SK-N-SH (cell line): ENCODE measurements at regions not wholly inside any gene's neighbourhood (a gene's known extent, or its start where the extent isn't known, plus 50 kb on each side); places are given as distances from the start of the nearest gene placed in this dataset.

Experiments used
- CTCF ChIA-PET: fragments of 300-600, 350-600 bp; formaldehyde crosslinking; extraction: SDS; loops from one replicate; lab custom pipeline; 2021; lab: Yijun Ruan, JAX
- POLR2A ChIA-PET: fragments of 350-600 bp; sonication (Branson Sonifier 250); formaldehyde crosslinking; extraction: SDS; loops from one replicate; lab custom pipeline; 2020; ENCODE audit warnings: antibody characterized with exemption, inconsistent platforms; lab: Yijun Ruan, JAX
- DNase-seq: peaks from one replicate; pipeline ENCODE4 v3.0.0; 2012
- H2AFZ ChIP-seq: fragments of 200-600 bp; sonication (generic); 2 replicates; pipeline ENCODE4 v1.8.1; 2016; ENCODE audit warnings: antibody characterized with exemption, mild to moderate bottlenecking, low read depth
- H3F3A ChIP-seq: fragments of 200-600 bp; sonication (generic); replicated peaks from 2 replicates; pipeline ENCODE3; 2016; ENCODE audit warnings: antibody characterized with exemption, mild to moderate bottlenecking; ENCODE audit not compliant: insufficient read depth
- H3K27ac ChIP-seq, 2 experiments: fragments of 200-500 bp in 1 of 2; fragments of 200-600 bp in 1 of 2; sonication (Bioruptor generic) in 1 of 2; sonication (generic), shearing (Covaris generic) in 1 of 2; 2 replicates each; pipeline versions ENCODE4 v1.5.1 to v1.6.1; 2014 to 2016; ENCODE audit warnings: low read depth in 2 of 2, inconsistent platforms in 1 of 2, low read length in 1 of 2, mild to moderate bottlenecking in 1 of 2, mixed read lengths in 1 of 2
- H3K27me3 ChIP-seq: fragments of 200-600 bp; sonication (generic), shearing (Covaris generic); 2 replicates; pipeline ENCODE4 v1.6.1; 2016; ENCODE audit warnings: mixed run types; ENCODE audit not compliant: insufficient read depth
- H3K36me3 ChIP-seq, 2 experiments: fragments of 200-500 bp in 1 of 2; fragments of 200-600 bp in 1 of 2; sonication (Bioruptor generic) in 1 of 2; sonication (generic) in 1 of 2; replicated peaks in 1 of 2; 2 replicates each; pipeline versions ENCODE3 to v1.5.1; 2014 to 2016; ENCODE audit warnings: low read length in 1 of 2, mild to moderate bottlenecking in 1 of 2; ENCODE audit not compliant: insufficient read depth in 2 of 2, control insufficient read depth in 1 of 2
- H3K4me1 ChIP-seq, 2 experiments: fragments of 200-500 bp in 1 of 2; fragments of 200-600 bp in 1 of 2; sonication (Bioruptor generic) in 1 of 2; sonication (generic), shearing (Covaris generic) in 1 of 2; 2 replicates each; pipeline versions ENCODE4 v1.5.1 to v1.6.1; 2014 to 2016; ENCODE audit warnings: low read depth in 1 of 2, low read length in 1 of 2, mixed run types in 1 of 2; ENCODE audit not compliant: insufficient read depth in 2 of 2, control insufficient read depth in 1 of 2
- H3K4me2 ChIP-seq: fragments of 200-600 bp; sonication (generic), shearing (Covaris generic); 2 replicates; pipeline ENCODE4 v1.6.1; 2017; ENCODE audit warnings: mixed run types
- H3K4me3 ChIP-seq, 2 experiments: fragments of 200-500 bp in 1 of 2; fragments of 200-600 bp in 1 of 2; sonication (Bioruptor generic) in 1 of 2; sonication (generic), shearing (Covaris generic) in 1 of 2; 2 replicates each; pipeline versions ENCODE4 v1.5.1 to v1.8.1; 2014 to 2016; ENCODE audit warnings: low read depth in 2 of 2, inconsistent platforms in 1 of 2, low read length in 1 of 2, mild to moderate bottlenecking in 1 of 2, mixed read lengths in 1 of 2, moderate library complexity in 1 of 2
- H3K79me2 ChIP-seq: fragments of 200-600 bp; sonication (generic); 2 replicates; pipeline ENCODE4 v1.8.1; 2017; ENCODE audit warnings: mild to moderate bottlenecking; ENCODE audit not compliant: insufficient read depth
- H3K9ac ChIP-seq: fragments of 200-600 bp; sonication (generic); 2 replicates; pipeline ENCODE4 v1.6.1; 2017; ENCODE audit warnings: mixed run types
- H3K9me2 ChIP-seq: fragments of 200-600 bp; sonication (generic); 2 replicates; pipeline ENCODE4 v1.6.1; 2017; ENCODE audit warnings: mixed run types
- H3K9me3 ChIP-seq: fragments of 200-600 bp; sonication (generic); 2 replicates; pipeline ENCODE4 v1.6.1; 2017; ENCODE audit warnings: mixed run types, mild to moderate bottlenecking, moderate library complexity
- H4K20me1 ChIP-seq: fragments of 200-600 bp; sonication (generic); 2 replicates; pipeline ENCODE4 v1.6.1; 2017; ENCODE audit warnings: mild to moderate bottlenecking, mixed run types; ENCODE audit not compliant: insufficient read depth
- CHD2 ChIP-seq: fragments of 150-350 bp; IDR thresholded peaks from 2 replicates; pipeline ENCODE4 v1.6.1; 2018; ENCODE audit warnings: low read length; ENCODE audit not compliant: partially characterized antibody
- ELF1 ChIP-seq: IDR thresholded peaks from 2 replicates; pipeline ENCODE4 v1.4.0; 2012
- EZH2phosphoT487 ChIP-seq: fragments of 200-600 bp; sonication (generic); IDR thresholded peaks from 2 replicates; pipeline ENCODE4 v1.6.1; 2017; ENCODE audit warnings: low read depth, mixed run types, mild to moderate bottlenecking, antibody characterized with exemption, moderate library complexity, borderline replicate concordance
- NFIC ChIP-seq: IDR thresholded peaks from 2 replicates; pipeline ENCODE4 v1.4.0; 2012; ENCODE audit warnings: borderline replicate concordance
- NRF1 ChIP-seq: IDR thresholded peaks from 2 replicates; pipeline ENCODE4 v1.6.1; 2012; ENCODE audit warnings: low read depth, mild to moderate bottlenecking, low read length
- POLR2AphosphoS5 ChIP-seq: IDR thresholded peaks from 2 replicates; pipeline ENCODE4 v1.6.1; 2012; ENCODE audit warnings: low read depth, low read length
- RXRA ChIP-seq: IDR thresholded peaks from 2 replicates; pipeline ENCODE4 v1.4.0; 2012; ENCODE audit warnings: low read depth, mild to moderate bottlenecking, borderline replicate concordance
- SIN3A ChIP-seq: IDR thresholded peaks from 2 replicates; pipeline ENCODE4 v1.6.1; 2012; ENCODE audit warnings: low read depth, mild to moderate bottlenecking, low read length, moderate library complexity, borderline replicate concordance
- TCF12 ChIP-seq: IDR thresholded peaks from 2 replicates; pipeline ENCODE4 v1.4.0; 2012
- TEAD4 ChIP-seq: IDR thresholded peaks from 2 replicates; pipeline ENCODE4 v1.4.0; 2012; ENCODE audit warnings: mild to moderate bottlenecking, borderline replicate concordance; ENCODE audit not compliant: insufficient read depth
- YY1 ChIP-seq: IDR thresholded peaks from 2 replicates; pipeline ENCODE4 v1.4.0; 2012; ENCODE audit warnings: low read depth, mild to moderate bottlenecking
- WGBS: methylation state at CpG from one replicate; pipeline ENCODE4 v1.1.6; 2017; ENCODE audit warnings: low lambda C conversion rate; 5-methylcytosine and 5-hydroxymethylcytosine counted together
- TF ChIP-seq, protein P1 (sequence below): fragments of 200-600 bp; sonication (generic); IDR thresholded peaks from 2 replicates; pipeline ENCODE4 v1.6.1; 2017; ENCODE audit warnings: antibody characterized with exemption, mild to moderate bottlenecking, moderate library complexity
- TF ChIP-seq, protein P2 (sequence below): IDR thresholded peaks from 2 replicates; pipeline ENCODE4 v1.4.0; 2012; ENCODE audit warnings: low read depth, borderline replicate concordance
- TF ChIP-seq, protein P3 (sequence below): IDR thresholded peaks from 2 replicates; pipeline ENCODE4 v1.6.1; 2012; ENCODE audit warnings: mild to moderate bottlenecking, low read depth, low read length, moderate library complexity

GRCh38 chr10:131575877-131576276 lies 264.4 kb upstream of the TCERG1L start:
- Histone ChIP-seq H3K27ac (no peak overlapping the region), H3K27me3 (no peaks in the 10 kb centered on the region), H3K4me1 (no peaks in the 10 kb centered on the region), H3K9me2 (no peaks in the 10 kb centered on the region), H3K9ac (no peak overlapping the region), H3K4me3 (no peak overlapping the region), H3K79me2 (no peaks in the 10 kb centered on the region), H3K4me2 (no peak overlapping the region), H3F3A (no peaks in the 10 kb centered on the region), H3K36me3 (no peaks in the 10 kb centered on the region), H4K20me1 (no peaks in the 10 kb centered on the region)
- DNase-seq = no peak
- ChIA-PET CTCF (no interaction called here), POLR2A (no interaction called here)
- 50% methylated on average over 4 of the region's 4 CpGs for whole genome bisulfite sequencing
- TF ChIP-seq NRF1 (no peak), ELF1 (no peak), CHD2 (no peak), YY1 (no peak), RXRA (no peak), TCF12 (no peak), SIN3A (no peak), EZH2phosphoT487 (no peak), TEAD4 (no peak), POLR2AphosphoS5 (no peak), NFIC (no peak)
- TF ChIP-seq, protein P1, sequence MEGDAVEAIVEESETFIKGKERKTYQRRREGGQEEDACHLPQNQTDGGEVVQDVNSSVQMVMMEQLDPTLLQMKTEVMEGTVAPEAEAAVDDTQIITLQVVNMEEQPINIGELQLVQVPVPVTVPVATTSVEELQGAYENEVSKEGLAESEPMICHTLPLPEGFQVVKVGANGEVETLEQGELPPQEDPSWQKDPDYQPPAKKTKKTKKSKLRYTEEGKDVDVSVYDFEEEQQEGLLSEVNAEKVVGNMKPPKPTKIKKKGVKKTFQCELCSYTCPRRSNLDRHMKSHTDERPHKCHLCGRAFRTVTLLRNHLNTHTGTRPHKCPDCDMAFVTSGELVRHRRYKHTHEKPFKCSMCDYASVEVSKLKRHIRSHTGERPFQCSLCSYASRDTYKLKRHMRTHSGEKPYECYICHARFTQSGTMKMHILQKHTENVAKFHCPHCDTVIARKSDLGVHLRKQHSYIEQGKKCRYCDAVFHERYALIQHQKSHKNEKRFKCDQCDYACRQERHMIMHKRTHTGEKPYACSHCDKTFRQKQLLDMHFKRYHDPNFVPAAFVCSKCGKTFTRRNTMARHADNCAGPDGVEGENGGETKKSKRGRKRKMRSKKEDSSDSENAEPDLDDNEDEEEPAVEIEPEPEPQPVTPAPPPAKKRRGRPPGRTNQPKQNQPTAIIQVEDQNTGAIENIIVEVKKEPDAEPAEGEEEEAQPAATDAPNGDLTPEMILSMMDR = no peak
- TF ChIP-seq, protein P2, sequence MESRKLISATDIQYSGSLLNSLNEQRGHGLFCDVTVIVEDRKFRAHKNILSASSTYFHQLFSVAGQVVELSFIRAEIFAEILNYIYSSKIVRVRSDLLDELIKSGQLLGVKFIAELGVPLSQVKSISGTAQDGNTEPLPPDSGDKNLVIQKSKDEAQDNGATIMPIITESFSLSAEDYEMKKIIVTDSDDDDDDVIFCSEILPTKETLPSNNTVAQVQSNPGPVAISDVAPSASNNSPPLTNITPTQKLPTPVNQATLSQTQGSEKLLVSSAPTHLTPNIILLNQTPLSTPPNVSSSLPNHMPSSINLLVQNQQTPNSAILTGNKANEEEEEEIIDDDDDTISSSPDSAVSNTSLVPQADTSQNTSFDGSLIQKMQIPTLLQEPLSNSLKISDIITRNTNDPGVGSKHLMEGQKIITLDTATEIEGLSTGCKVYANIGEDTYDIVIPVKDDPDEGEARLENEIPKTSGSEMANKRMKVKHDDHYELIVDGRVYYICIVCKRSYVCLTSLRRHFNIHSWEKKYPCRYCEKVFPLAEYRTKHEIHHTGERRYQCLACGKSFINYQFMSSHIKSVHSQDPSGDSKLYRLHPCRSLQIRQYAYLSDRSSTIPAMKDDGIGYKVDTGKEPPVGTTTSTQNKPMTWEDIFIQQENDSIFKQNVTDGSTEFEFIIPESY = no peak
- TF ChIP-seq, protein P3, sequence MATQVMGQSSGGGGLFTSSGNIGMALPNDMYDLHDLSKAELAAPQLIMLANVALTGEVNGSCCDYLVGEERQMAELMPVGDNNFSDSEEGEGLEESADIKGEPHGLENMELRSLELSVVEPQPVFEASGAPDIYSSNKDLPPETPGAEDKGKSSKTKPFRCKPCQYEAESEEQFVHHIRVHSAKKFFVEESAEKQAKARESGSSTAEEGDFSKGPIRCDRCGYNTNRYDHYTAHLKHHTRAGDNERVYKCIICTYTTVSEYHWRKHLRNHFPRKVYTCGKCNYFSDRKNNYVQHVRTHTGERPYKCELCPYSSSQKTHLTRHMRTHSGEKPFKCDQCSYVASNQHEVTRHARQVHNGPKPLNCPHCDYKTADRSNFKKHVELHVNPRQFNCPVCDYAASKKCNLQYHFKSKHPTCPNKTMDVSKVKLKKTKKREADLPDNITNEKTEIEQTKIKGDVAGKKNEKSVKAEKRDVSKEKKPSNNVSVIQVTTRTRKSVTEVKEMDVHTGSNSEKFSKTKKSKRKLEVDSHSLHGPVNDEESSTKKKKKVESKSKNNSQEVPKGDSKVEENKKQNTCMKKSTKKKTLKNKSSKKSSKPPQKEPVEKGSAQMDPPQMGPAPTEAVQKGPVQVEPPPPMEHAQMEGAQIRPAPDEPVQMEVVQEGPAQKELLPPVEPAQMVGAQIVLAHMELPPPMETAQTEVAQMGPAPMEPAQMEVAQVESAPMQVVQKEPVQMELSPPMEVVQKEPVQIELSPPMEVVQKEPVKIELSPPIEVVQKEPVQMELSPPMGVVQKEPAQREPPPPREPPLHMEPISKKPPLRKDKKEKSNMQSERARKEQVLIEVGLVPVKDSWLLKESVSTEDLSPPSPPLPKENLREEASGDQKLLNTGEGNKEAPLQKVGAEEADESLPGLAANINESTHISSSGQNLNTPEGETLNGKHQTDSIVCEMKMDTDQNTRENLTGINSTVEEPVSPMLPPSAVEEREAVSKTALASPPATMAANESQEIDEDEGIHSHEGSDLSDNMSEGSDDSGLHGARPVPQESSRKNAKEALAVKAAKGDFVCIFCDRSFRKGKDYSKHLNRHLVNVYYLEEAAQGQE = no peak
- TF ChIP-seq, all 33 proteins: peak for 0
- Histone ChIP-seq H2AFZ (no peak overlapping the region), H3K9me3 (no peaks in the 10 kb centered on the region)
